Left cardiac atrium (tissue), 4 donors: ENCODE measurements at regions not wholly inside any gene's neighbourhood (a gene's known extent, or its start where the extent isn't known, plus 50 kb on each side); places are given as distances from the start of the nearest gene placed in this dataset.
A peak's percentile ranks its signal among the peaks of the same experiment; 100 is the strongest.
"Not testable (repeated sequence)": the region's sequence is repeated elsewhere in the genome, so short reads cannot be mapped to it uniquely, and the experiment has no call there.

Experiments
- ATAC-seq, 2 donors: fragments of 200-7000 bp; cut with Tn5 transposase; one replicate each; pipeline ENCODE4 v1.9.1; 2020; ENCODE audit warnings: mild to moderate bottlenecking in 2 of 2, moderate library complexity in 2 of 2
- DNase-seq: peaks from one replicate; pipeline ENCODE4 v3.0.0-alpha.2; 2020
- intact Hi-C, 2 donors: fragments of 100-400 bp; cut with DNase I; formaldehyde crosslinking; loops; one replicate each; pipeline versions ENCODE4 v1.14.1 to v1.15.1; 2022 to 2023
- donor health status: DM: no; HTN: yes; CAD: no.
- donor health status: DM: no; HTN: yes; CAD: no; lungs with severe emphysema.
- donor health status: DM: yes; HTN: yes; CAD: no.
- donor health status: Dilated cardiomyopathy.

- ATAC-seq (peak; percentile 47 to 84), DNase-seq (no peak)
- intact Hi-C loops, result loop anchor here in 1 of 2 donors (10.0 kb wide), 1 partner anchor 291 kb away; no protein-coding TSS in a partner anchor
Observed at GRCh38 chr21:34215911-34216717, 142.7 kb downstream of the MRPS6 start.

- intact Hi-C loops, result loop anchor here in 1 of 2 donors (10.0 kb wide), 1 partner anchor 292 kb away; no protein-coding TSS in a partner anchor
- DNase-seq (no peak), ATAC-seq (no peak)
Observed at GRCh38 chr21:34216718-34217032, 143.3 kb downstream of the MRPS6 start.

- DNase-seq (no peak), ATAC-seq (no peak)
- intact Hi-C loops, result loop anchor here in 1 of 2 donors (10.0 kb wide), 1 partner anchor 292 kb away; no protein-coding TSS in a partner anchor
Observed at GRCh38 chr21:34217263-34217662, 143.9 kb downstream of the MRPS6 start.

GRCh38 chr21:34219334-34220060 is 144.3 kb upstream of the KCNE2 start:
- no peak for ATAC-seq
- no peak for DNase-seq
- intact Hi-C loops, result loop anchor here in 1 of 2 donors (10.0 kb wide), 1 partner anchor 295 kb away; no protein-coding TSS in a partner anchor

- intact Hi-C loops, result no loop called here
Observed at GRCh38 chr21:34220556-34221195, 143.1 kb upstream of the KCNE2 start.

GRCh38 chr21:34221331-34222030 is 142.3 kb upstream of the KCNE2 start:
- DNase-seq (no peak), ATAC-seq (peak in 1 of 2 donors; percentile 47)
- intact Hi-C loops, result no loop called here

More at GRCh38 chr21:34220556-34221195, 143.1 kb upstream of the KCNE2 start:
- no peak for DNase-seq
- ATAC-seq, result no peak

- no peak for DNase-seq
- intact Hi-C loops, result no loop called here
- no peak for ATAC-seq
Observed at GRCh38 chr21:34222031-34222335, 141.8 kb upstream of the KCNE2 start.

- intact Hi-C loops, result no loop called here
- ATAC-seq (no peak), DNase-seq (no peak)
Observed at GRCh38 chr21:34223376-34223775, 140.4 kb upstream of the KCNE2 start.

GRCh38 chr21:34227386-34227852 is 136.4 kb upstream of the KCNE2 start:
- peak; percentile 72 to 94 for ATAC-seq
- intact Hi-C loops, result no loop called here
- no peak for DNase-seq

GRCh38 chr21:34228792-34229191 is 135.0 kb upstream of the KCNE2 start:
- DNase-seq (no peak), ATAC-seq (no peak)
- intact Hi-C loops, result no loop called here

- intact Hi-C loops, result no loop called here
- ATAC-seq (no peak), DNase-seq (no peak)
Observed at GRCh38 chr21:34229353-34229752, 134.5 kb upstream of the KCNE2 start.

GRCh38 chr21:34233741-34234140 is 130.1 kb upstream of the KCNE2 start:
- intact Hi-C loops, DNase-seq, ATAC-seq: not testable (repeated sequence)

GRCh38 chr21:34235514-34235913 is 128.3 kb upstream of the KCNE2 start:
- intact Hi-C loops, result no loop called here
- DNase-seq, result no peak
- ATAC-seq, result no peak

GRCh38 chr21:34242973-34243372 is 120.8 kb upstream of the KCNE2 start:
- DNase-seq (no peak), ATAC-seq (no peak)
- intact Hi-C loops, result no loop called here

- ATAC-seq (peak in 1 of 2 donors; percentile 32), DNase-seq (no peak)
- intact Hi-C loops, result no loop called here
Observed at GRCh38 chr21:34243562-34243961, 120.2 kb upstream of the KCNE2 start.

GRCh38 chr21:34252751-34253150 is 111.1 kb upstream of the KCNE2 start:
- ATAC-seq (peak in 1 of 2 donors; percentile 47), DNase-seq (no peak)
- intact Hi-C loops, result no loop called here

- ATAC-seq, result no peak
- intact Hi-C loops, result no loop called here
- DNase-seq, result no peak
Observed at GRCh38 chr21:34255073-34255472, 108.7 kb upstream of the KCNE2 start.

- ATAC-seq (no peak), DNase-seq (no peak)
- intact Hi-C loops, result no loop called here
Observed at GRCh38 chr21:34260277-34261008, 103.4 kb upstream of the KCNE2 start.
